Activated B cell treated with CpG ODN at 0.5 μM for 24 hours (primary cell): ENCODE measurements at regions not wholly inside any gene's neighbourhood (a gene's known extent, or its start where the extent isn't known, plus 50 kb on each side); places are given as distances from the start of the nearest gene placed in this dataset.
A peak's percentile ranks its signal among the peaks of the same experiment; 100 is the strongest.

Source experiments
- ATAC-seq: fragments of 200-7000 bp; cut with Tn5 transposase; one replicate; pipeline ENCODE4 v1.10.0; 2021; ENCODE audit warnings: low read depth, mild to moderate bottlenecking, moderate library complexity
- CTCF ChIA-PET: fragments of 350-600 bp; sonication (Branson Sonifier 250); formaldehyde crosslinking; loops from one replicate; lab custom pipeline; 2021; ENCODE audit warnings: antibody characterized with exemption; lab: Charles Lee
- POLR2A ChIA-PET: fragments of 350-600 bp; sonication (Branson Sonifier 250); formaldehyde crosslinking; loops from one replicate; lab custom pipeline; 2021; ENCODE audit warnings: antibody characterized with exemption; lab: Charles Lee
- DNase-seq: peaks from one replicate; pipeline ENCODE4 v3.0.0; 2022
- H3K27ac Mint-ChIP-seq: one replicate; pipeline ENCODE4 v1.8.0; 2020; ENCODE audit warnings: mixed read lengths
- H3K27me3 Mint-ChIP-seq: one replicate; pipeline ENCODE4 v1.8.0; 2021; ENCODE audit warnings: mixed read lengths
- H3K36me3 Mint-ChIP-seq: one replicate; pipeline ENCODE4 v1.8.0; 2021; ENCODE audit warnings: low read depth, mixed read lengths
- H3K4me1 Mint-ChIP-seq: one replicate; pipeline ENCODE4 v1.8.0; 2021; ENCODE audit warnings: mixed read lengths
- H3K4me3 Mint-ChIP-seq: one replicate; pipeline ENCODE4 v1.8.0; 2020; ENCODE audit warnings: mild to moderate bottlenecking, mixed read lengths
- H3K9me3 Mint-ChIP-seq: one replicate; pipeline ENCODE4 v1.8.0; 2020; ENCODE audit warnings: mixed read lengths
- intact Hi-C: fragments of 100-400 bp; cut with micrococcal nuclease; formaldehyde crosslinking; loops from one replicate; pipeline ENCODE4 v1.15.1; 2024
- TF ChIP-seq, protein P1 (sequence below): fragments of 200-600 bp; IDR thresholded peaks from one replicate; pipeline ENCODE4 v1.8.0; 2022; ENCODE audit warnings: antibody characterized with exemption, mild to moderate bottlenecking

DNA sequence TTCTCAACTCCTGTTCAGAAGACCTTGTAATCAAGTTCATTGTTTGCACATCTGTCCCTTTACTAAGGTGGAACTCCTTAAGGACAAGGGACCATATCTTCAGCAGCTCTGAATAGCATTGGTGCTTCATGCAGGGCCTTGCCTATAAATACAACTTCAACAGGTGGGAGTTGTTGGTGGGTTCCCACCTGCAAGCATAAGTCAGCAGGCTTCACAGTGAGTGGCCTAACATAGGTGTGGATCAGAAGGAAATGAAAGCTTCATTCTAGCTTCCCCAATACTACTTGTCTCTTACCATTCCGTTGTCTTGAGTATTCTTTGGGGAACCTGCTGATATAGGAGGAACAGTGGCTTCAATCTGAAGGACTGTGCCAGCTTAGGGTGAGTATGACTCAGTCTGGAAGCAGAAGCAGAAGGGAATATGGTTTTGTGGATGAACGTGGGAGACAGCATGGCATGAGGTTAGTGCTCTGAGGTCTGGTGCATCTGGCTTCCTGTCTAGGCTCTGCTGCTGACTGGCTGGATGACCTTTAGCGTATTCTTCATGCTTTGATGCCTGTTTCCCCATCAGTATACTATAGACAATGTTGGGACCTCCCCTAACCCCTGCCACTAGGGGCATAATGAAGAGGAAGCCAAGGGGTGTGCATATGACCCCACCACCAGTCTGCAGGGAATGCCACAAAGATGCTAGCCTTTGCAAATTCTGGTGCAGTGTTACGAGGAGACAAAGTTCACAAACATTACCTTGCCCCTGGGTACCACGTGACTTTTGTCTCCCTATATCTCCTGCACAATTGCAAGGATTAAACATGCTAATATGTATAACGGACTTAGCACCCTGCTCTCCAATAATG, 192.3 kb downstream of the PALM2AKAP2 start:
- intact Hi-C loops, result loop anchor here (1.0 to 5.0 kb wide), 5 partner anchors 18 to 555 kb away; no protein-coding TSS in a partner anchor
- H3K9me3 Mint-ChIP-seq, result no peaks in the 10 kb centered on the region
- peak overlapping the region; percentile 68 for H3K4me3 Mint-ChIP-seq
- no peaks in the 10 kb centered on the region for H3K27me3 Mint-ChIP-seq
- no peaks in the 10 kb centered on the region for H3K36me3 Mint-ChIP-seq
- DNase-seq (peak; percentile 43), ATAC-seq (peak; percentile 65)
- H3K27ac Mint-ChIP-seq, result peak overlapping the region; percentile 98
- POLR2A ChIA-PET, result interaction anchor here (0.6 to 17.2 kb wide), 11 partner anchors 18 to 176 kb away, joined by 3 to 704 read pairs (median 5); no protein-coding TSS in a partner anchor
- CTCF ChIA-PET, result interaction anchor here (0.6 to 6.8 kb wide), 10 partner anchors 9 to 179 kb away, joined by 3 to 114 read pairs (median 4); no protein-coding TSS in a partner anchor
- TF ChIP-seq, protein P1, sequence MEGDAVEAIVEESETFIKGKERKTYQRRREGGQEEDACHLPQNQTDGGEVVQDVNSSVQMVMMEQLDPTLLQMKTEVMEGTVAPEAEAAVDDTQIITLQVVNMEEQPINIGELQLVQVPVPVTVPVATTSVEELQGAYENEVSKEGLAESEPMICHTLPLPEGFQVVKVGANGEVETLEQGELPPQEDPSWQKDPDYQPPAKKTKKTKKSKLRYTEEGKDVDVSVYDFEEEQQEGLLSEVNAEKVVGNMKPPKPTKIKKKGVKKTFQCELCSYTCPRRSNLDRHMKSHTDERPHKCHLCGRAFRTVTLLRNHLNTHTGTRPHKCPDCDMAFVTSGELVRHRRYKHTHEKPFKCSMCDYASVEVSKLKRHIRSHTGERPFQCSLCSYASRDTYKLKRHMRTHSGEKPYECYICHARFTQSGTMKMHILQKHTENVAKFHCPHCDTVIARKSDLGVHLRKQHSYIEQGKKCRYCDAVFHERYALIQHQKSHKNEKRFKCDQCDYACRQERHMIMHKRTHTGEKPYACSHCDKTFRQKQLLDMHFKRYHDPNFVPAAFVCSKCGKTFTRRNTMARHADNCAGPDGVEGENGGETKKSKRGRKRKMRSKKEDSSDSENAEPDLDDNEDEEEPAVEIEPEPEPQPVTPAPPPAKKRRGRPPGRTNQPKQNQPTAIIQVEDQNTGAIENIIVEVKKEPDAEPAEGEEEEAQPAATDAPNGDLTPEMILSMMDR, result no peak
- H3K4me1 Mint-ChIP-seq, result peaks cover 100% of the 10 kb centered on the region

DNA sequence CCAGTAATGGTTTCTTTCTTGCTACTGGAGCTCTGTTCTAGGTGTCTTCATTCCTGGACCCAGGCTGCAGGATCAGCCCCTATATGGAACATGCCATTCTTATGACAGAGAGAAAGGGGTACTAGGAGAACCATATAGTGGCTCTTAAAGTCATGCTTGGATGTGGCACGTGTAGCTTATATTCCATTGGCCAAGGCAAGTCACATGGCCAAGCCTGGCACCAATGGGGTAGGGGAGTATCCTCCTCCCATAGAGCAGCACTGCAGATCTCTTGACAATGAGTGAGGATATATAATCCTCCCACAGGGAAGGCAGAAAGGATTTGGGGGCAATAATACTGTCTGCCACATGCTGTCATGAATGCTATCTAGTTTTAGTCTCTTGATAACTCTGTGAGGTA, 193.3 kb downstream of the PALM2AKAP2 start:
- Mint-ChIP-seq H3K4me1 (peaks cover 100% of the 10 kb centered on the region), H3K27me3 (no peaks in the 10 kb centered on the region), H3K9me3 (no peaks in the 10 kb centered on the region), H3K36me3 (no peaks in the 10 kb centered on the region), H3K27ac (peak overlapping the region; percentile 98), H3K4me3 (no peak overlapping the region)
- ATAC-seq (no peak), DNase-seq (no peak)
- ChIA-PET CTCF (interaction anchor here (0.8 to 3.3 kb wide), 7 partner anchors 57 to 85 kb away, joined by 3 to 14 read pairs (median 3); no protein-coding TSS in a partner anchor), POLR2A (interaction anchor here (0.8 to 17.2 kb wide), 7 partner anchors 9 to 175 kb away, joined by 3 to 704 read pairs (median 6); no protein-coding TSS in a partner anchor)
- intact Hi-C loops, result loop anchor here (5.0 kb wide), 2 partner anchors 34 to 556 kb away; no protein-coding TSS in a partner anchor
- TF ChIP-seq, protein P1, result no peak

DNA sequence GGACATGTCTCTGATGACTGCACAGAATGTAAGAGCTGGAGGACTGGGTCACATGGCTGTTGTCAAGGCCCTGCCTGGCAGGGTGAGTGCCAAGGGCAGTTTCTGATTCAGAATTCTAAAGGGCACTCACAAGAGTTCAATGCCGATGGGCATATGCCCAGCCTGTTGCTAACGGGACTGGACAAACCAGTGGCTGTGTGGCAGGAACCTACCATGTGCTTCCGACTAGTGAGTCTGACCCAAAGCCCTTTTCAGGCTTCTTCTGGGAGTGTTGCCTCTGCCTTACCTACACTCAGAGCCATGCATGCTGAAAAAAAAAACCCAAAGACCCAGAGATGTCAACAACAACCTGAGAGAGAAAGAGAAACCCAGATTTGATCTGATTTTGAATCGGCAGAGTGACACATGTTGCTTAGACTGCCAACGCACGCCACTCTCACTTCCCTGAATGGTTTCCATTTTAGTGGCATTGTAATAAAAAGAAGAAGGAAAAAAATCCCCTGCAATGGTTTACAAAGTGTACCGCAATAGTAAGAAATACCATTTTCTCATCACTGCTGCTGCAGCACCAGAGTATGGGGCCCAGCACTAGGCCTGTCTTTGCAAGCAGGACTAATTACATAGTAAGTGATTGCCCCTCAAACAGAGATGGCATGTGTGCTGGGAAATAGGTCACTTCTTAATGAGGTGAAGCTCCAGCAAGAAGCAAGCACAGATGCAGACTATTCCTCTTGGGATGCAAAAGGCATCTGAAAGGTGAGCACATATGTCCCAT, 194.3 kb downstream of the PALM2AKAP2 start:
- H3K27ac Mint-ChIP-seq, result peak overlapping the region; percentile 98
- intact Hi-C loops, result loop anchor here (1.0 to 5.0 kb wide), 9 partner anchors 33 to 557 kb away; no protein-coding TSS in a partner anchor
- no peaks in the 10 kb centered on the region for H3K27me3 Mint-ChIP-seq
- H3K36me3 Mint-ChIP-seq, result no peaks in the 10 kb centered on the region
- peak overlapping the region; percentile 21 for H3K4me3 Mint-ChIP-seq
- no peaks in the 10 kb centered on the region for H3K9me3 Mint-ChIP-seq
- peak; percentile 68 for ATAC-seq
- peak; percentile 46 for DNase-seq
- H3K4me1 Mint-ChIP-seq, result peaks cover 96% of the 10 kb centered on the region
- TF ChIP-seq, protein P1, result no peak
- CTCF ChIA-PET, result interaction anchor here (1.0 to 3.3 kb wide), 4 partner anchors 8 to 84 kb away, joined by 3 to 14 read pairs (median 4); no protein-coding TSS in a partner anchor
- POLR2A ChIA-PET, result interaction anchor here (0.6 to 17.2 kb wide), 17 partner anchors 7 to 178 kb away, joined by 3 to 704 read pairs (median 5); no protein-coding TSS in a partner anchor

DNA sequence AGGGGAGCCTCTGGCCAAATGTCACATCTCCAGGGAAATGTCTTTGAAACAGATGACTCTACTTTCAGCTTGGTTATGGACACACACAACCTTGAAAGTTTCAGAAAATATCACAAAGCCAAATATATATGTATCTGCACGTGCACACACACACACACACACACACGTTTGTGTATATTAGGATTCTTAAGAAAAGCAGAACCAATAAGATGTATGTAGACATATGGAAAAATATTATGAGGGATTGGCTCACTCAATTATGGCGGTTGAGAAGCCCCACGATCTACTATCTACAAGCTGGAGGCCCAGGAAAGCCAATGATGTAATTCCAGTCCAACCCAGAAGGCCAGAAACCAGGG, 194.9 kb downstream of the PALM2AKAP2 start:
- H3K27me3 Mint-ChIP-seq, result no peaks in the 10 kb centered on the region
- TF ChIP-seq, protein P1, result no peak
- H3K4me3 Mint-ChIP-seq, result peak overlapping the region; percentile 21
- peak; percentile 19 for ATAC-seq
- peaks cover 94% of the 10 kb centered on the region for H3K4me1 Mint-ChIP-seq
- no peaks in the 10 kb centered on the region for H3K36me3 Mint-ChIP-seq
- H3K27ac Mint-ChIP-seq, result peak overlapping the region; percentile 98
- intact Hi-C loops, result loop anchor here (1.0 to 5.0 kb wide), 10 partner anchors 8 to 558 kb away; no protein-coding TSS in a partner anchor
- CTCF ChIA-PET, result interaction anchor here (1.0 to 3.3 kb wide), 3 partner anchors 9 to 83 kb away, joined by 3 to 14 read pairs (median 4); no protein-coding TSS in a partner anchor
- no peaks in the 10 kb centered on the region for H3K9me3 Mint-ChIP-seq
- no peak for DNase-seq
- POLR2A ChIA-PET, result interaction anchor here (0.6 to 17.2 kb wide), 15 partner anchors 7 to 178 kb away, joined by 3 to 704 read pairs (median 6); no protein-coding TSS in a partner anchor
